ENCODE measurements at regions not wholly inside any gene's neighbourhood (a gene's known extent, or its start where the extent isn't known, plus 50 kb on each side); places are given as distances from the start of the nearest gene placed in this dataset.

GRCh38 chr5:33008751-33009418, 297.8 kb downstream of the NPR3 start:
- H3K4me3 ChIP-seq (ENCODE audit: low read depth in 1 of 3, low read length in 3 of 3) = no peak overlapping the region
- DNase-seq (ENCODE audit: low spot score) = no peak
- H3K9ac ChIP-seq (ENCODE audit: low read depth in 1 of 2, low read length in 2 of 2) = no peak overlapping the region
- peaks cover 0 to 3% (median 0%) of the 10 kb centered on the region in 4 donors for H3K27me3 ChIP-seq (ENCODE audit: control insufficient read depth in 4 of 4, insufficient read depth in 4 of 4, low read length in 3 of 4)
- WGBS = 65% methylated on average over 6 of the region's 6 CpGs
- no peak for TF ChIP-seq TAF1 (conservative IDR thresholded peaks at IDR 0.05)
- peaks cover 0 to 7% (median 0%) of the 10 kb centered on the region in 4 donors for H3K9me3 ChIP-seq (ENCODE audit: control insufficient read depth in 4 of 4, low read length in 3 of 4)
- H3K4me1 ChIP-seq (ENCODE audit: control insufficient read depth in 4 of 4, insufficient read depth in 4 of 4, low read length in 3 of 4) = no peaks in the 10 kb centered on the region
- H3K27ac ChIP-seq (ENCODE audit: low read depth in 1 of 2, low read length in 2 of 2) = no peak overlapping the region
- H3K36me3 ChIP-seq (ENCODE audit: control insufficient read depth in 4 of 4, insufficient read depth in 3 of 4, low read depth in 1 of 4, low read length in 3 of 4) = no peaks in the 10 kb centered on the region

DNA sequence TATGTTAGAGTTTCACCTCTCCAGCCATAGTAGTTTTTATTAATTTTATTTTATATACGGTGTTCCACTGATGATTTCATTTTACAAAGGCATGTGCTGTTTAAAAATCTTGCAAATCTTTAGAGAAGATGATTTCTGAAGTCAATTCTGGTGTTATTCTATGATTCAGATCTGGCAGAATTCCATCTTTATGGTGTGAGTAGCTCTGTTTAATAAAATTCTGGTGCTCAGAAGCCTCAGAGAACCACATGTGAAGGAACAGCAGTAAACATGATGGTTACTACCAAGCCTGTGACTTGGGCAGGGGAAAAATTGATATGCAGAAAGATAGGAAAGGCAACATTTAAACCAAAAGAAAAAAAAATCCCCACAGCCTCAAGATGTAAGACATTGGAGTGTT, 299.7 kb downstream of the NPR3 start:
- Histone ChIP-seq H3K27me3 (ENCODE audit: control insufficient read depth in 4 of 4, insufficient read depth in 4 of 4, low read length in 3 of 4) (no peaks in the 10 kb centered on the region), H3K9me3 (ENCODE audit: control insufficient read depth in 4 of 4, low read length in 3 of 4) (peaks cover 0 to 5% (median 1%) of the 10 kb centered on the region in 4 donors), H3K9ac (ENCODE audit: low read depth in 1 of 2, low read length in 2 of 2) (no peak overlapping the region), H3K4me1 (ENCODE audit: control insufficient read depth in 4 of 4, insufficient read depth in 4 of 4, low read length in 3 of 4) (no peaks in the 10 kb centered on the region), H3K4me3 (ENCODE audit: low read depth in 1 of 3, low read length in 3 of 3) (no peak overlapping the region), H3K27ac (ENCODE audit: low read depth in 1 of 2, low read length in 2 of 2) (no peak overlapping the region), H3K36me3 (ENCODE audit: control insufficient read depth in 4 of 4, insufficient read depth in 3 of 4, low read depth in 1 of 4, low read length in 3 of 4) (no peaks in the 10 kb centered on the region)
- WGBS = 86% methylated on average over 1 of the region's 1 CpG
- TF ChIP-seq, protein P1, sequence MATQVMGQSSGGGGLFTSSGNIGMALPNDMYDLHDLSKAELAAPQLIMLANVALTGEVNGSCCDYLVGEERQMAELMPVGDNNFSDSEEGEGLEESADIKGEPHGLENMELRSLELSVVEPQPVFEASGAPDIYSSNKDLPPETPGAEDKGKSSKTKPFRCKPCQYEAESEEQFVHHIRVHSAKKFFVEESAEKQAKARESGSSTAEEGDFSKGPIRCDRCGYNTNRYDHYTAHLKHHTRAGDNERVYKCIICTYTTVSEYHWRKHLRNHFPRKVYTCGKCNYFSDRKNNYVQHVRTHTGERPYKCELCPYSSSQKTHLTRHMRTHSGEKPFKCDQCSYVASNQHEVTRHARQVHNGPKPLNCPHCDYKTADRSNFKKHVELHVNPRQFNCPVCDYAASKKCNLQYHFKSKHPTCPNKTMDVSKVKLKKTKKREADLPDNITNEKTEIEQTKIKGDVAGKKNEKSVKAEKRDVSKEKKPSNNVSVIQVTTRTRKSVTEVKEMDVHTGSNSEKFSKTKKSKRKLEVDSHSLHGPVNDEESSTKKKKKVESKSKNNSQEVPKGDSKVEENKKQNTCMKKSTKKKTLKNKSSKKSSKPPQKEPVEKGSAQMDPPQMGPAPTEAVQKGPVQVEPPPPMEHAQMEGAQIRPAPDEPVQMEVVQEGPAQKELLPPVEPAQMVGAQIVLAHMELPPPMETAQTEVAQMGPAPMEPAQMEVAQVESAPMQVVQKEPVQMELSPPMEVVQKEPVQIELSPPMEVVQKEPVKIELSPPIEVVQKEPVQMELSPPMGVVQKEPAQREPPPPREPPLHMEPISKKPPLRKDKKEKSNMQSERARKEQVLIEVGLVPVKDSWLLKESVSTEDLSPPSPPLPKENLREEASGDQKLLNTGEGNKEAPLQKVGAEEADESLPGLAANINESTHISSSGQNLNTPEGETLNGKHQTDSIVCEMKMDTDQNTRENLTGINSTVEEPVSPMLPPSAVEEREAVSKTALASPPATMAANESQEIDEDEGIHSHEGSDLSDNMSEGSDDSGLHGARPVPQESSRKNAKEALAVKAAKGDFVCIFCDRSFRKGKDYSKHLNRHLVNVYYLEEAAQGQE (IDR thresholded peaks at IDR 0.05) = no peak
- TF ChIP-seq SP1 (IDR thresholded peaks at IDR 0.05) = no peak
- TF ChIP-seq TAF1 (conservative IDR thresholded peaks at IDR 0.05) = no peak
- TF ChIP-seq FOXA1 (IDR thresholded peaks at IDR 0.05) = no peak
- TF ChIP-seq HNF4A (conservative IDR thresholded peaks at IDR 0.05) = no peak
- TF ChIP-seq GABPA (IDR thresholded peaks at IDR 0.05 in 1 of 2, conservative IDR thresholded peaks at IDR 0.05 in 1 of 2) = no peak
- TF ChIP-seq RXRA (IDR thresholded peaks at IDR 0.05) = no peak
- TF ChIP-seq NR2F2 (IDR thresholded peaks at IDR 0.05) = no peak
- no peak for TF ChIP-seq JUND (IDR thresholded peaks at IDR 0.05)
- TF ChIP-seq HNF4G (IDR thresholded peaks at IDR 0.05) = no peak
- TF ChIP-seq, protein P2, sequence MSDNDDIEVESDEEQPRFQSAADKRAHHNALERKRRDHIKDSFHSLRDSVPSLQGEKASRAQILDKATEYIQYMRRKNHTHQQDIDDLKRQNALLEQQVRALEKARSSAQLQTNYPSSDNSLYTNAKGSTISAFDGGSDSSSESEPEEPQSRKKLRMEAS (IDR thresholded peaks at IDR 0.05) = no peak
- TF ChIP-seq, protein P3, sequence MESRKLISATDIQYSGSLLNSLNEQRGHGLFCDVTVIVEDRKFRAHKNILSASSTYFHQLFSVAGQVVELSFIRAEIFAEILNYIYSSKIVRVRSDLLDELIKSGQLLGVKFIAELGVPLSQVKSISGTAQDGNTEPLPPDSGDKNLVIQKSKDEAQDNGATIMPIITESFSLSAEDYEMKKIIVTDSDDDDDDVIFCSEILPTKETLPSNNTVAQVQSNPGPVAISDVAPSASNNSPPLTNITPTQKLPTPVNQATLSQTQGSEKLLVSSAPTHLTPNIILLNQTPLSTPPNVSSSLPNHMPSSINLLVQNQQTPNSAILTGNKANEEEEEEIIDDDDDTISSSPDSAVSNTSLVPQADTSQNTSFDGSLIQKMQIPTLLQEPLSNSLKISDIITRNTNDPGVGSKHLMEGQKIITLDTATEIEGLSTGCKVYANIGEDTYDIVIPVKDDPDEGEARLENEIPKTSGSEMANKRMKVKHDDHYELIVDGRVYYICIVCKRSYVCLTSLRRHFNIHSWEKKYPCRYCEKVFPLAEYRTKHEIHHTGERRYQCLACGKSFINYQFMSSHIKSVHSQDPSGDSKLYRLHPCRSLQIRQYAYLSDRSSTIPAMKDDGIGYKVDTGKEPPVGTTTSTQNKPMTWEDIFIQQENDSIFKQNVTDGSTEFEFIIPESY (IDR thresholded peaks at IDR 0.05) = no peak
- no peak for TF ChIP-seq EGR1 (IDR thresholded peaks at IDR 0.05; ENCODE audit: low read depth in 2 of 2)
- TF ChIP-seq FOXA2 (IDR thresholded peaks at IDR 0.05) = no peak
- TF ChIP-seq YY1 (IDR thresholded peaks at IDR 0.05) = no peak
- no peak for TF ChIP-seq ATF3 (IDR thresholded peaks at IDR 0.05)
- TF ChIP-seq RAD21 (IDR thresholded peaks at IDR 0.05) = no peak
- TF ChIP-seq, protein P4, sequence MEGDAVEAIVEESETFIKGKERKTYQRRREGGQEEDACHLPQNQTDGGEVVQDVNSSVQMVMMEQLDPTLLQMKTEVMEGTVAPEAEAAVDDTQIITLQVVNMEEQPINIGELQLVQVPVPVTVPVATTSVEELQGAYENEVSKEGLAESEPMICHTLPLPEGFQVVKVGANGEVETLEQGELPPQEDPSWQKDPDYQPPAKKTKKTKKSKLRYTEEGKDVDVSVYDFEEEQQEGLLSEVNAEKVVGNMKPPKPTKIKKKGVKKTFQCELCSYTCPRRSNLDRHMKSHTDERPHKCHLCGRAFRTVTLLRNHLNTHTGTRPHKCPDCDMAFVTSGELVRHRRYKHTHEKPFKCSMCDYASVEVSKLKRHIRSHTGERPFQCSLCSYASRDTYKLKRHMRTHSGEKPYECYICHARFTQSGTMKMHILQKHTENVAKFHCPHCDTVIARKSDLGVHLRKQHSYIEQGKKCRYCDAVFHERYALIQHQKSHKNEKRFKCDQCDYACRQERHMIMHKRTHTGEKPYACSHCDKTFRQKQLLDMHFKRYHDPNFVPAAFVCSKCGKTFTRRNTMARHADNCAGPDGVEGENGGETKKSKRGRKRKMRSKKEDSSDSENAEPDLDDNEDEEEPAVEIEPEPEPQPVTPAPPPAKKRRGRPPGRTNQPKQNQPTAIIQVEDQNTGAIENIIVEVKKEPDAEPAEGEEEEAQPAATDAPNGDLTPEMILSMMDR (IDR thresholded peaks at IDR 0.05; ENCODE audit: low read depth, low read length, missing input control) = no peak
- DNase-seq (ENCODE audit: low spot score) = no peak
